SK-N-SH (cell line): ENCODE measurements at regions not wholly inside any gene's neighbourhood (a gene's known extent, or its start where the extent isn't known, plus 50 kb on each side); places are given as distances from the start of the nearest gene placed in this dataset.

Experiments
- CTCF ChIA-PET: fragments of 300-600, 350-600 bp; formaldehyde crosslinking; extraction: SDS; loops from one replicate; lab custom pipeline; 2021; lab: Yijun Ruan, JAX
- POLR2A ChIA-PET: fragments of 350-600 bp; sonication (Branson Sonifier 250); formaldehyde crosslinking; extraction: SDS; loops from one replicate; lab custom pipeline; 2020; ENCODE audit warnings: antibody characterized with exemption, inconsistent platforms; lab: Yijun Ruan, JAX
- DNase-seq: peaks from one replicate; pipeline ENCODE4 v3.0.0; 2012
- H2AFZ ChIP-seq: fragments of 200-600 bp; sonication (generic); 2 replicates; pipeline ENCODE4 v1.8.1; 2016; ENCODE audit warnings: antibody characterized with exemption, mild to moderate bottlenecking, low read depth
- H3F3A ChIP-seq: fragments of 200-600 bp; sonication (generic); replicated peaks from 2 replicates; pipeline ENCODE3; 2016; ENCODE audit warnings: antibody characterized with exemption, mild to moderate bottlenecking; ENCODE audit not compliant: insufficient read depth
- H3K27ac ChIP-seq, 2 experiments: fragments of 200-500 bp in 1 of 2; fragments of 200-600 bp in 1 of 2; sonication (Bioruptor generic) in 1 of 2; sonication (generic), shearing (Covaris generic) in 1 of 2; 2 replicates each; pipeline versions ENCODE4 v1.5.1 to v1.6.1; 2014 to 2016; ENCODE audit warnings: low read depth in 2 of 2, inconsistent platforms in 1 of 2, low read length in 1 of 2, mild to moderate bottlenecking in 1 of 2, mixed read lengths in 1 of 2
- H3K27me3 ChIP-seq: fragments of 200-600 bp; sonication (generic), shearing (Covaris generic); 2 replicates; pipeline ENCODE4 v1.6.1; 2016; ENCODE audit warnings: mixed run types; ENCODE audit not compliant: insufficient read depth
- H3K36me3 ChIP-seq, 2 experiments: fragments of 200-500 bp in 1 of 2; fragments of 200-600 bp in 1 of 2; sonication (Bioruptor generic) in 1 of 2; sonication (generic) in 1 of 2; replicated peaks in 1 of 2; 2 replicates each; pipeline versions ENCODE3 to v1.5.1; 2014 to 2016; ENCODE audit warnings: low read length in 1 of 2, mild to moderate bottlenecking in 1 of 2; ENCODE audit not compliant: insufficient read depth in 2 of 2, control insufficient read depth in 1 of 2
- H3K4me1 ChIP-seq, 2 experiments: fragments of 200-500 bp in 1 of 2; fragments of 200-600 bp in 1 of 2; sonication (Bioruptor generic) in 1 of 2; sonication (generic), shearing (Covaris generic) in 1 of 2; 2 replicates each; pipeline versions ENCODE4 v1.5.1 to v1.6.1; 2014 to 2016; ENCODE audit warnings: low read depth in 1 of 2, low read length in 1 of 2, mixed run types in 1 of 2; ENCODE audit not compliant: insufficient read depth in 2 of 2, control insufficient read depth in 1 of 2
- H3K4me2 ChIP-seq: fragments of 200-600 bp; sonication (generic), shearing (Covaris generic); 2 replicates; pipeline ENCODE4 v1.6.1; 2017; ENCODE audit warnings: mixed run types
- H3K4me3 ChIP-seq, 2 experiments: fragments of 200-500 bp in 1 of 2; fragments of 200-600 bp in 1 of 2; sonication (Bioruptor generic) in 1 of 2; sonication (generic), shearing (Covaris generic) in 1 of 2; 2 replicates each; pipeline versions ENCODE4 v1.5.1 to v1.8.1; 2014 to 2016; ENCODE audit warnings: low read depth in 2 of 2, inconsistent platforms in 1 of 2, low read length in 1 of 2, mild to moderate bottlenecking in 1 of 2, mixed read lengths in 1 of 2, moderate library complexity in 1 of 2
- H3K79me2 ChIP-seq: fragments of 200-600 bp; sonication (generic); 2 replicates; pipeline ENCODE4 v1.8.1; 2017; ENCODE audit warnings: mild to moderate bottlenecking; ENCODE audit not compliant: insufficient read depth
- H3K9ac ChIP-seq: fragments of 200-600 bp; sonication (generic); 2 replicates; pipeline ENCODE4 v1.6.1; 2017; ENCODE audit warnings: mixed run types
- H3K9me2 ChIP-seq: fragments of 200-600 bp; sonication (generic); 2 replicates; pipeline ENCODE4 v1.6.1; 2017; ENCODE audit warnings: mixed run types
- H3K9me3 ChIP-seq: fragments of 200-600 bp; sonication (generic); 2 replicates; pipeline ENCODE4 v1.6.1; 2017; ENCODE audit warnings: mixed run types, mild to moderate bottlenecking, moderate library complexity
- H4K20me1 ChIP-seq: fragments of 200-600 bp; sonication (generic); 2 replicates; pipeline ENCODE4 v1.6.1; 2017; ENCODE audit warnings: mild to moderate bottlenecking, mixed run types; ENCODE audit not compliant: insufficient read depth
- CTCF ChIP-seq: fragments of 200-600 bp; sonication (generic); IDR thresholded peaks from 2 replicates; pipeline ENCODE4 v1.6.1; 2017; ENCODE audit warnings: antibody characterized with exemption, mild to moderate bottlenecking, moderate library complexity
- ELF1 ChIP-seq: IDR thresholded peaks from 2 replicates; pipeline ENCODE4 v1.4.0; 2012
- FOSL2 ChIP-seq: IDR thresholded peaks from 2 replicates; pipeline ENCODE4 v1.4.0; 2012; ENCODE audit warnings: low read depth, mild to moderate bottlenecking, moderate library complexity, borderline replicate concordance
- FOXJ3 ChIP-seq: sonication (generic); formaldehyde crosslinking; IDR thresholded peaks from 2 replicates; pipeline ENCODE4 v1.5.1; 2020; ENCODE audit warnings: mild to moderate bottlenecking, missing genetic modification reagents
- GATA2 ChIP-seq: sonication (generic); formaldehyde crosslinking; IDR thresholded peaks from 2 replicates; pipeline ENCODE4 v1.5.0; 2020; ENCODE audit warnings: mild to moderate bottlenecking, missing genetic modification reagents
- IRF3 ChIP-seq: fragments of 150-350 bp; IDR thresholded peaks from 2 replicates; pipeline ENCODE4 v1.6.1; 2016; ENCODE audit warnings: mild to moderate bottlenecking, low read depth, low read length
- MAX ChIP-seq: IDR thresholded peaks from 2 replicates; pipeline ENCODE4 v1.4.0; 2012; ENCODE audit warnings: low read depth
- MEF2A ChIP-seq: IDR thresholded peaks from 2 replicates; pipeline ENCODE4 v1.4.0; 2012; ENCODE audit warnings: low read depth, borderline replicate concordance
- MXI1 ChIP-seq: IDR thresholded peaks from 2 replicates; pipeline ENCODE4 v1.6.1; 2012; ENCODE audit warnings: mild to moderate bottlenecking, low read depth, low read length, improper control_type of control experiment
- NRF1 ChIP-seq: IDR thresholded peaks from 2 replicates; pipeline ENCODE4 v1.6.1; 2012; ENCODE audit warnings: low read depth, mild to moderate bottlenecking, low read length
- PBX3 ChIP-seq: IDR thresholded peaks from 2 replicates; pipeline ENCODE4; 2012
- POLR2AphosphoS5 ChIP-seq: IDR thresholded peaks from 2 replicates; pipeline ENCODE4 v1.6.1; 2012; ENCODE audit warnings: low read depth, low read length
- RAD21 ChIP-seq: IDR thresholded peaks from 2 replicates; pipeline ENCODE4 v1.6.1; 2012; ENCODE audit warnings: mild to moderate bottlenecking, low read length
- RCOR1 ChIP-seq: fragments of 150-350 bp; IDR thresholded peaks from 2 replicates; pipeline ENCODE4 v1.6.1; 2017; ENCODE audit warnings: antibody characterized with exemption, low read length
- REST ChIP-seq: IDR thresholded peaks from 2 replicates; pipeline ENCODE4 v1.6.1; 2012; ENCODE audit warnings: mild to moderate bottlenecking, low read depth, low read length, moderate library complexity
- RXRA ChIP-seq: IDR thresholded peaks from 2 replicates; pipeline ENCODE4 v1.4.0; 2012; ENCODE audit warnings: low read depth, mild to moderate bottlenecking, borderline replicate concordance
- TAF1 ChIP-seq: IDR thresholded peaks from 2 replicates; pipeline ENCODE4 v1.6.1; 2012; ENCODE audit warnings: low read depth, mild to moderate bottlenecking, low read length, moderate library complexity, borderline replicate concordance
- TEAD4 ChIP-seq: IDR thresholded peaks from 2 replicates; pipeline ENCODE4 v1.4.0; 2012; ENCODE audit warnings: mild to moderate bottlenecking, borderline replicate concordance; ENCODE audit not compliant: insufficient read depth
- WGBS: methylation state at CpG from one replicate; pipeline ENCODE4 v1.1.6; 2017; ENCODE audit warnings: low lambda C conversion rate; 5-methylcytosine and 5-hydroxymethylcytosine counted together

GRCh38 chr18:30676053-30676480, 366.5 kb downstream of the DSC3 start:
- H3K27ac ChIP-seq = no peak overlapping the region
- POLR2A ChIA-PET = no interaction called here
- H3K9me3 ChIP-seq = no peaks in the 10 kb centered on the region
- no peaks in the 10 kb centered on the region for H3K9me2 ChIP-seq
- no peaks in the 10 kb centered on the region for H4K20me1 ChIP-seq
- H3K36me3 ChIP-seq = no peaks in the 10 kb centered on the region
- H2AFZ ChIP-seq = no peak overlapping the region
- no peaks in the 10 kb centered on the region for H3K4me1 ChIP-seq
- H3K9ac ChIP-seq = no peak overlapping the region
- TF ChIP-seq TAF1 (no peak), MEF2A (no peak), MAX (no peak), RXRA (no peak), REST (no peak), CTCF (no peak), FOSL2 (no peak), IRF3 (no peak), PBX3 (no peak), RAD21 (no peak), FOXJ3 (CRISPR knock-in tag) (no peak), MXI1 (no peak), NRF1 (no peak), POLR2AphosphoS5 (no peak), TEAD4 (no peak), ELF1 (no peak), GATA2 (no peak), RCOR1 (no peak)
- TF ChIP-seq, all 33 proteins: peak for 0
- H3K4me3 ChIP-seq = no peak overlapping the region
- no peak for DNase-seq
- H3K79me2 ChIP-seq = no peaks in the 10 kb centered on the region
- no peak overlapping the region for H3K4me2 ChIP-seq
- H3K27me3 ChIP-seq = no peaks in the 10 kb centered on the region
- no peaks in the 10 kb centered on the region for H3F3A ChIP-seq
- WGBS = 2% methylated on average over 4 of the region's 4 CpGs
- CTCF ChIA-PET = no interaction called here
